Heart left ventricle (tissue), 13 donors: ENCODE measurements at regions not wholly inside any gene's neighbourhood (a gene's known extent, or its start where the extent isn't known, plus 50 kb on each side); places are given as distances from the start of the nearest gene placed in this dataset.
"Not testable (repeated sequence)": the region's sequence is repeated elsewhere in the genome, so short reads cannot be mapped to it uniquely, and the experiment has no call there.

Source experiments
- CTCF ChIP-seq, 12 donors: fragments of 200-600 bp; sonication (generic) in 4 of 12; IDR thresholded peaks; one replicate each; pipeline versions ENCODE4 v1.5.0 to v1.8.0; 2018 to 2022; ENCODE audit warnings: antibody characterized with exemption in 12 of 12, mild to moderate bottlenecking in 5 of 12
- POLR2A ChIP-seq, 2 donors: fragments of 450-650 bp; IDR thresholded peaks; one replicate each; pipeline ENCODE4 v1.6.1; 2017; ENCODE audit warnings: antibody characterized with exemption in 2 of 2, mild to moderate bottlenecking in 2 of 2, moderate library complexity in 2 of 2
- donor health status: ischemic (EF 13 %, LVEDD 7.1; RV severe dilation, severe dysfunction).
- donor health status: DM: no; HTN: yes; CAD: no.
- donor health status: DM: no; HTN: no; CAD: no.
- donor health status: ischemic (EF 25% LVEDD 6.9; RV normal size, moderate dysfunction).
- donor health status: ischemic (EF 25% LVEDD 5.7; RV mildly dilated, moderate dysfunction).
- donor health status: ischemic (EF 35%, LVEDD 5.7; RV mildly dilated, moderate dysfunction).
- donor health status: nonischemic (EF 11% LVEDD 7.7; RV severe dilation, severe dysfunction).
- donor health status: DM: yes; HTN: yes; CAD: no.
- donor health status: PGD.
- donor health status: ischemic (EF 29% LVEDD 5.4; RV normal size, mild dysfunction).
- donor health status: nonischemic (EF 23%, LVEDD 6.1; RV moderate dilation, normal function).

GRCh38 chr15:20260650-20261049, 280.9 kb downstream of the GOLGA6L6 start:
- TF ChIP-seq POLR2A, CTCF (IDR thresholded peaks at IDR 0.05): not testable (repeated sequence)
